Neural cell (in vitro differentiated cells): ENCODE measurements at regions not wholly inside any gene's neighbourhood (a gene's known extent, or its start where the extent isn't known, plus 50 kb on each side); places are given as distances from the start of the nearest gene placed in this dataset.

Experiments used
- H2AFZ ChIP-seq: fragments of 200-600, 300-800 bp; sonication (generic), shearing (Covaris generic); 2 replicates; pipeline ENCODE4 v1.6.0; 2014; ENCODE audit warnings: low read depth, mild to moderate bottlenecking, antibody characterized with exemption, low read length, moderate library complexity
- H3F3A ChIP-seq: fragments of 200-600 bp; shearing (Covaris generic); 2 replicates; pipeline ENCODE4 v1.6.1; 2016; ENCODE audit warnings: mild to moderate bottlenecking, moderate library complexity, mixed read lengths, antibody characterized with exemption, low read length; ENCODE audit not compliant: insufficient read depth, poor library complexity, severe bottlenecking
- H3K27ac ChIP-seq: fragments of 200-600, 300-800 bp; sonication (generic), shearing (Covaris generic); 2 replicates; pipeline ENCODE4 v1.5.1; 2014; ENCODE audit warnings: mild to moderate bottlenecking, low read length, moderate library complexity
- H3K27me3 ChIP-seq: fragments of 300-800, 200-600 bp; sonication (generic), shearing (Covaris generic); 2 replicates; pipeline ENCODE4 v1.6.0; 2014; ENCODE audit warnings: mild to moderate bottlenecking, low read depth, low read length, moderate library complexity; ENCODE audit not compliant: insufficient read depth
- H3K36me3 ChIP-seq: fragments of 300-800, 200-600 bp; sonication (generic), shearing (Covaris generic); 2 replicates; pipeline ENCODE4 v1.5.1; 2014; ENCODE audit warnings: mild to moderate bottlenecking, antibody characterized with exemption, low read length, moderate library complexity; ENCODE audit not compliant: insufficient read depth
- H3K4me2 ChIP-seq: fragments of 300-800, 200-600 bp; sonication (generic), shearing (Covaris generic); 2 replicates; pipeline ENCODE4 v1.6.0; 2014; ENCODE audit warnings: mild to moderate bottlenecking, low read length
- H3K4me3 ChIP-seq: fragments of 300-800, 200-600 bp; sonication (generic), shearing (Covaris generic); 2 replicates; pipeline ENCODE4 v1.5.1; 2014; ENCODE audit warnings: mild to moderate bottlenecking, low read length, moderate library complexity
- H3K79me2 ChIP-seq: fragments of 200-600 bp; shearing (Covaris generic); replicated peaks from 2 replicates; pipeline ENCODE4 v1.6.0; 2014; ENCODE audit warnings: mild to moderate bottlenecking, low read length, moderate library complexity; ENCODE audit not compliant: insufficient read depth
- H3K9ac ChIP-seq: fragments of 300-800, 200-600 bp; sonication (generic), shearing (Covaris generic); 2 replicates; pipeline ENCODE4 v1.6.1; 2016; ENCODE audit warnings: mild to moderate bottlenecking, low read length, mixed read lengths
- H3K9me2 ChIP-seq: fragments of 200-600 bp; shearing (Covaris generic); 2 replicates; pipeline ENCODE4 v1.6.1; 2016; ENCODE audit warnings: mild to moderate bottlenecking, low read length, mixed read lengths; ENCODE audit not compliant: insufficient read depth
- H3K9me3 ChIP-seq: fragments of 200-600, 300-800 bp; sonication (generic), shearing (Covaris generic); 2 replicates; pipeline ENCODE4 v1.6.1; 2016; ENCODE audit warnings: mild to moderate bottlenecking, mixed run types, low read length, moderate library complexity, mixed read lengths
- H4K20me1 ChIP-seq: fragments of 200-600 bp; shearing (Covaris generic); 2 replicates; pipeline ENCODE4 v1.6.1; 2016; ENCODE audit warnings: mild to moderate bottlenecking, mixed run types; ENCODE audit not compliant: insufficient read depth
- EP300 ChIP-seq: fragments of 450-650 bp; conservative IDR thresholded peaks from 2 replicates; pipeline ENCODE4 v1.6.1; 2014; ENCODE audit warnings: antibody characterized with exemption, mild to moderate bottlenecking, moderate library complexity; ENCODE audit not compliant: poor library complexity, severe bottlenecking
- EZH2 ChIP-seq: fragments of 200-600, 300-800 bp; shearing (Covaris generic), sonication (generic); IDR thresholded peaks from 2 replicates; pipeline ENCODE4 v1.6.1; 2014; ENCODE audit warnings: antibody characterized with exemption, low read length, borderline replicate concordance, mild to moderate bottlenecking; ENCODE audit not compliant: insufficient read depth, poor library complexity, severe bottlenecking
- MXI1 ChIP-seq: fragments of 450-650 bp; conservative IDR thresholded peaks from 2 replicates; pipeline ENCODE4 v1.6.1; 2014; ENCODE audit warnings: antibody characterized with exemption, mild to moderate bottlenecking; ENCODE audit not compliant: poor library complexity, severe bottlenecking
- POLR2AphosphoS5 ChIP-seq: IDR thresholded peaks from 2 replicates; pipeline ENCODE4 v1.6.1; 2012
- RAD21 ChIP-seq: fragments of 450-650 bp; conservative IDR thresholded peaks from 2 replicates; pipeline ENCODE4 v1.6.1; 2014; ENCODE audit warnings: antibody characterized with exemption, mild to moderate bottlenecking, moderate library complexity
- REST ChIP-seq: IDR thresholded peaks from 2 replicates; pipeline ENCODE4 v1.6.1; 2012; ENCODE audit warnings: borderline replicate concordance
- SMC3 ChIP-seq: fragments of 450-650 bp; conservative IDR thresholded peaks from 2 replicates; pipeline ENCODE4 v1.6.1; 2014; ENCODE audit warnings: antibody characterized with exemption, mild to moderate bottlenecking, moderate library complexity; ENCODE audit not compliant: poor library complexity
- TAF1 ChIP-seq: IDR thresholded peaks from 2 replicates; pipeline ENCODE4 v1.6.1; 2012; ENCODE audit warnings: low read depth
- TF ChIP-seq, protein P1 (sequence below): fragments of 450-650 bp; IDR thresholded peaks from 2 replicates; pipeline ENCODE4 v1.5.1; 2014; ENCODE audit warnings: antibody characterized with exemption, mild to moderate bottlenecking, moderate library complexity; ENCODE audit not compliant: poor library complexity, severe bottlenecking

DNA sequence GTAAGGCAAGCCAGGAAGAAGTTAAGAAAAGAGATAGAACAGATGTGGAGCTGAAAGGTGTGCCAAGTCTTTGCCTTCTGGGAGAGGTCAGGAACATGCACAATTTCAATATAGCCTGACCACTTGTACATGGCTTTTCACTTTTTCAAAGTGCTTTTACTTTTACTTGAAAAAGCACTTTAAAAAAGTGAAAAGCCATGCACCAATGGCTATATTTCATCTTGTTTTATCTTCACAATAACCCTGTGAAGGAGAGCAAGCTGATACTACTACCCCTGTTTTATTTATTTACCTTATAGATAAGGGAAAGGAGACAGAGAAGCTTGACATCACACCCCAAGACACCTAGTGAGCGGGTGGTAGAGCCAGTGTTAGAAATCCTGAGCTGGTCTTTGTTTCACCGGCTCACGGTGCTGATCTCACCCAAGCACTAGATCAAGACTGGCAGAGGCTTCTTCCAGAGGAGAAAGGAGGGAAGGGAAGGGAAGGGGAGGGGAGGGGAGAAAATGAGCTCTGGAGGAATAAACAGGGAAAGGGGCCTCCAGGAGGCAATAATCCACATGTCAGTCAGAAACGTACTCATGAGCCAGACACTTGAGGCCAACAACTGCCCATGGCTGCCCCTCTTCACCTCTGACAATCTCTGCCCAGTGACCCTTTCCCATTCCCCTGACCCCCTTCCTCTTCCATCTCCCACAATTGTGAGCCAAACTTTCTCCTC, 455.4 kb downstream of the FOXO1 start:
- Histone ChIP-seq H3K79me2 (no peaks in the 10 kb centered on the region), H3K4me2 (no peak overlapping the region), H3F3A (no peaks in the 10 kb centered on the region), H3K9ac (no peak overlapping the region), H3K27me3 (no peaks in the 10 kb centered on the region), H3K9me2 (no peaks in the 10 kb centered on the region), H4K20me1 (no peaks in the 10 kb centered on the region), H3K9me3 (no peaks in the 10 kb centered on the region), H2AFZ (no peak overlapping the region), H3K27ac (no peak overlapping the region), H3K36me3 (no peaks in the 10 kb centered on the region), H3K4me3 (no peak overlapping the region)
- TF ChIP-seq EZH2: no peak
- TF ChIP-seq POLR2AphosphoS5: no peak
- TF ChIP-seq REST: no peak

- H3K79me2 ChIP-seq: no peaks in the 10 kb centered on the region
- no peak overlapping the region for H2AFZ ChIP-seq
- H3K9me2 ChIP-seq: no peaks in the 10 kb centered on the region
- H3F3A ChIP-seq: no peaks in the 10 kb centered on the region
- TF ChIP-seq REST (no peak), TAF1 (no peak), POLR2AphosphoS5 (no peak), EZH2 (no peak), EP300 (no peak), SMC3 (no peak), RAD21 (no peak), MXI1 (no peak)
- TF ChIP-seq, protein P1, sequence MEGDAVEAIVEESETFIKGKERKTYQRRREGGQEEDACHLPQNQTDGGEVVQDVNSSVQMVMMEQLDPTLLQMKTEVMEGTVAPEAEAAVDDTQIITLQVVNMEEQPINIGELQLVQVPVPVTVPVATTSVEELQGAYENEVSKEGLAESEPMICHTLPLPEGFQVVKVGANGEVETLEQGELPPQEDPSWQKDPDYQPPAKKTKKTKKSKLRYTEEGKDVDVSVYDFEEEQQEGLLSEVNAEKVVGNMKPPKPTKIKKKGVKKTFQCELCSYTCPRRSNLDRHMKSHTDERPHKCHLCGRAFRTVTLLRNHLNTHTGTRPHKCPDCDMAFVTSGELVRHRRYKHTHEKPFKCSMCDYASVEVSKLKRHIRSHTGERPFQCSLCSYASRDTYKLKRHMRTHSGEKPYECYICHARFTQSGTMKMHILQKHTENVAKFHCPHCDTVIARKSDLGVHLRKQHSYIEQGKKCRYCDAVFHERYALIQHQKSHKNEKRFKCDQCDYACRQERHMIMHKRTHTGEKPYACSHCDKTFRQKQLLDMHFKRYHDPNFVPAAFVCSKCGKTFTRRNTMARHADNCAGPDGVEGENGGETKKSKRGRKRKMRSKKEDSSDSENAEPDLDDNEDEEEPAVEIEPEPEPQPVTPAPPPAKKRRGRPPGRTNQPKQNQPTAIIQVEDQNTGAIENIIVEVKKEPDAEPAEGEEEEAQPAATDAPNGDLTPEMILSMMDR: no peak
- H3K4me2 ChIP-seq: no peak overlapping the region
- no peaks in the 10 kb centered on the region for H3K9me3 ChIP-seq
- no peak overlapping the region for H3K9ac ChIP-seq
- H3K27me3 ChIP-seq: no peaks in the 10 kb centered on the region
- no peaks in the 10 kb centered on the region for H3K36me3 ChIP-seq
- no peaks in the 10 kb centered on the region for H4K20me1 ChIP-seq
- no peak overlapping the region for H3K4me3 ChIP-seq
- H3K27ac ChIP-seq: no peak overlapping the region
Observed at GRCh38 chr13:40211586-40211968, 454.9 kb downstream of the FOXO1 start.
